ENCODE measurements at regions not wholly inside any gene's neighbourhood (a gene's known extent, or its start where the extent isn't known, plus 50 kb on each side); places are given as distances from the start of the nearest gene placed in this dataset.
"Not testable (repeated sequence)": the region's sequence is repeated elsewhere in the genome, so short reads cannot be mapped to it uniquely, and the experiment has no call there.

- ChIA-PET POLR2A (no interaction called here), CTCF (no interaction called here)
- no peak for DNase-seq (ENCODE audit: low read depth, low spot score)
- TF ChIP-seq CTCF (IDR thresholded peaks at IDR 0.05; ENCODE audit: low read depth, low read length) = no peak
- H3K27me3 ChIP-seq (ENCODE audit: control insufficient read depth, insufficient read depth, low read length) = no peaks in the 10 kb centered on the region
- H3K4me3 ChIP-seq (ENCODE audit: low read depth, low read length) = no peak overlapping the region
- H3K27ac ChIP-seq (ENCODE audit: low read depth, low read length) = no peak overlapping the region
- no peaks in the 10 kb centered on the region; the same call in 1 of the 2 replicates for H3K9me3 ChIP-seq (ENCODE audit: control insufficient read depth, insufficient read depth, low read length)
Observed at GRCh38 chrX:25860322-25860721, 277.8 kb upstream of the MAGEB18 start.

GRCh38 chrX:25869761-25870160 lies 268.4 kb upstream of the MAGEB18 start:
- ChIA-PET POLR2A (no interaction called here), CTCF (no interaction called here)
- no peaks in the 10 kb centered on the region for H3K9me3 ChIP-seq (ENCODE audit: control insufficient read depth, insufficient read depth, low read length)
- no peak for TF ChIP-seq CTCF (IDR thresholded peaks at IDR 0.05; ENCODE audit: low read depth, low read length)
- H3K27me3 ChIP-seq (ENCODE audit: control insufficient read depth, insufficient read depth, low read length) = no peaks in the 10 kb centered on the region
- H3K4me3 ChIP-seq (ENCODE audit: low read depth, low read length) = no peak overlapping the region
- no peak for DNase-seq (ENCODE audit: low read depth, low spot score)
- no peak overlapping the region for H3K27ac ChIP-seq (ENCODE audit: low read depth, low read length)

- TF ChIP-seq CTCF (IDR thresholded peaks at IDR 0.05; ENCODE audit: low read depth, low read length) = no peak
- Histone ChIP-seq H3K27ac (ENCODE audit: low read depth, low read length) (no peak overlapping the region), H3K27me3 (ENCODE audit: control insufficient read depth, insufficient read depth, low read length) (no peaks in the 10 kb centered on the region), H3K4me3 (ENCODE audit: low read depth, low read length) (no peak overlapping the region), H3K9me3 (ENCODE audit: control insufficient read depth, insufficient read depth, low read length) (no peaks in the 10 kb centered on the region)
- CTCF ChIA-PET = no interaction called here
- POLR2A ChIA-PET = no interaction called here
- no peak for DNase-seq (ENCODE audit: low read depth, low spot score)
Observed at GRCh38 chrX:25872786-25873185, 265.4 kb upstream of the MAGEB18 start.

- DNase-seq (ENCODE audit: low read depth, low spot score) = no peak
- Histone ChIP-seq H3K9me3 (ENCODE audit: control insufficient read depth, insufficient read depth, low read length) (no peaks in the 10 kb centered on the region), H3K4me3 (ENCODE audit: low read depth, low read length) (no peak overlapping the region), H3K27ac (ENCODE audit: low read depth, low read length) (no peak overlapping the region), H3K27me3 (ENCODE audit: control insufficient read depth, insufficient read depth, low read length) (no peaks in the 10 kb centered on the region)
- ChIA-PET CTCF (no interaction called here), POLR2A (no interaction called here)
- no peak for TF ChIP-seq CTCF (IDR thresholded peaks at IDR 0.05; ENCODE audit: low read depth, low read length)
Observed at GRCh38 chrX:25873196-25873595, 264.9 kb upstream of the MAGEB18 start.

GRCh38 chrX:25878806-25879205 lies 259.3 kb upstream of the MAGEB18 start:
- TF ChIP-seq CTCF (IDR thresholded peaks at IDR 0.05; ENCODE audit: low read depth, low read length) = no peak

GRCh38 chrX:25882503-25882902 lies 255.6 kb upstream of the MAGEB18 start:
- H3K4me3 ChIP-seq (ENCODE audit: low read depth, low read length); H3K27me3 ChIP-seq (ENCODE audit: control insufficient read depth, insufficient read depth, low read length); CTCF ChIA-PET; H3K9me3 ChIP-seq (ENCODE audit: control insufficient read depth, insufficient read depth, low read length); H3K27ac ChIP-seq (ENCODE audit: low read depth, low read length); DNase-seq (ENCODE audit: low read depth, low spot score); POLR2A ChIA-PET: not testable (repeated sequence)

More at GRCh38 chrX:25878806-25879205, 259.3 kb upstream of the MAGEB18 start:
- Histone ChIP-seq H3K27me3 (ENCODE audit: control insufficient read depth, insufficient read depth, low read length) (no peaks in the 10 kb centered on the region), H3K27ac (ENCODE audit: low read depth, low read length) (no peak overlapping the region), H3K9me3 (ENCODE audit: control insufficient read depth, insufficient read depth, low read length) (no peaks in the 10 kb centered on the region), H3K4me3 (ENCODE audit: low read depth, low read length) (no peak overlapping the region)
- ChIA-PET CTCF (no interaction called here), POLR2A (no interaction called here)
- DNase-seq (ENCODE audit: low read depth, low spot score) = no peak
